ENCODE measurements at regions not wholly inside any gene's neighbourhood (a gene's known extent, or its start where the extent isn't known, plus 50 kb on each side); places are given as distances from the start of the nearest gene placed in this dataset.

DNA sequence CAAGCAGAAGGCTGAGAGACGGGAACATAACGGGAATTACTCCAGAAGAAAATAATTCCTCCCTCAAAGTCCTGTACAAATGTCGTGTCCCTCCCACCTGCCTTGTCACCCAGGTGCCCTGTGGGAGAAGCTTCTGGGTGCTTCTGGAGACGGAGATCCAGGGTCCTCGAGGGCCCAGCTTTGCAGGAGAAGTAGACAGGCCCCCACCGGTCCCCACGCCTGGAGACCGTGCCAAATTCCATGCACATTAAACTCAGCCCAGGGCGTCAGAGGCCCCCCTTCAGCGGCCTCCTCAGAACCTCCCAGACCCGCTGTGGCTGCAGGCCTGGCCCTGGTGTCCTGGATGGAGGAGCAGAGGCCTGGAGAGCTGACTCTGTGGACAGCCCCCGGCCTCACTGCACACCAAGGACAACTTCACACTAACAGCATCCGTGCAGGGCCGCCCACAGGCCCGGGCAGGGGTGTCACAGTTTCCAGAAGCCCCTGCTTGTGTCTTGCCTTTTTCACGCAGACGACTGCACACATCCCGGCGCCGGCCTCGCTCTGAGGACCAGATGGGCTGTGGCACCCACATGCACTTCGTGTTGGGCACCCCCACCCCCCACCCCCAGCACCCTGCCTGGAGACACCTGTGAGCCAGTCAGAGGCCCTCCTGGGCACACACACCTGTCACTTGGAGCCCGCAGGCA, 734.3 kb downstream of the BRD1 start:
- DNase-seq, result no peak

GRCh38 chr22:49092716-49093115, 735.0 kb downstream of the BRD1 start:
- no peak for DNase-seq

DNA sequence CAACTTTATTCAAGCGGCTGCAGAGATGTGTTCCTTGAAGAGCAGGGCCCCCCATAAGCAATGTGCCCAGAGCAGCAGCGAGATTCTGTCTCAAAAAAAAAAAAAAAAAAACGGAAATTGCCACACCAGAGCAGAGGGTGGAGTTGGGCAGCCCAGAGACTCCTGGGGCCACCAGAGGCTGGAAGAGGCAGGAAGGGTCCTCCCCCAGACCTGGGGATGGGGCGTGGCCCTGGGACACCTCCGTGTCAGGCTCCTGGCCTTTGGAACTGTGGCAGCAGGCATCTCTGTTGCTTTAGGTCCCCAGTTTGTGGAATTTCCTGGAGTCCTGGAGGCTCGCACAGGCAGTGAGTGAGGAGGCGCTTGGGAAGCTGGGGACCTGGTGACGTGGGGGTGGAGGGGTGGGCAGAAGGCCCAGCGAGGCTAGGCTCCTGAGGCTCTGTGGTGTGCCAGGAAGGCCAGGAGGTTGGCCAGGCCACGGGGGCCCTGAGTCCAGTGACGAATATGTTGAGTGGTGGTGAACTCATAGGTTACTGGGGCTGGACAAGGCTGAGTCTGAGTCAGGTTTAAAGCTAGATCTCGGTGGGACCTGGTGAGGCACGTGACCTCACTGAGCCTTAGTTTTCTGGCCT, 735.6 kb downstream of the BRD1 start:
- DNase-seq, result no peak

GRCh38 chr22:49091451-49091850, 736.2 kb downstream of the BRD1 start:
- DNase-seq, result no peak

DNA sequence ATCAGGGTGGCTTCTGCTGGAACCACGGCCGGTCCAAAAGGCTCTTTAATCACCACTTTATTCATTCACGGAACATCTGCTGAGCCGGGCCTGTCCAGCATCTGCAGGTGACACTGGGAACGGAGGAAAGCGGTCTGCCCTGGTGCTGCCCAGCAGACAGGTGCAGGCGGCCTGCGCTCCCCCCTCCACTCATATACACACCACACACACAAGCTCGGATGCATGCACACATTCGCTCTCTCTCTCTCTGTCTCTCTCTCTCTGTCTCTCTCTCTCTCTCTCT, 736.9 kb downstream of the BRD1 start:
- no peak for DNase-seq

GRCh38 chr22:49090061-49090852, 737.4 kb downstream of the BRD1 start:
- DNase-seq, result no peak

DNA sequence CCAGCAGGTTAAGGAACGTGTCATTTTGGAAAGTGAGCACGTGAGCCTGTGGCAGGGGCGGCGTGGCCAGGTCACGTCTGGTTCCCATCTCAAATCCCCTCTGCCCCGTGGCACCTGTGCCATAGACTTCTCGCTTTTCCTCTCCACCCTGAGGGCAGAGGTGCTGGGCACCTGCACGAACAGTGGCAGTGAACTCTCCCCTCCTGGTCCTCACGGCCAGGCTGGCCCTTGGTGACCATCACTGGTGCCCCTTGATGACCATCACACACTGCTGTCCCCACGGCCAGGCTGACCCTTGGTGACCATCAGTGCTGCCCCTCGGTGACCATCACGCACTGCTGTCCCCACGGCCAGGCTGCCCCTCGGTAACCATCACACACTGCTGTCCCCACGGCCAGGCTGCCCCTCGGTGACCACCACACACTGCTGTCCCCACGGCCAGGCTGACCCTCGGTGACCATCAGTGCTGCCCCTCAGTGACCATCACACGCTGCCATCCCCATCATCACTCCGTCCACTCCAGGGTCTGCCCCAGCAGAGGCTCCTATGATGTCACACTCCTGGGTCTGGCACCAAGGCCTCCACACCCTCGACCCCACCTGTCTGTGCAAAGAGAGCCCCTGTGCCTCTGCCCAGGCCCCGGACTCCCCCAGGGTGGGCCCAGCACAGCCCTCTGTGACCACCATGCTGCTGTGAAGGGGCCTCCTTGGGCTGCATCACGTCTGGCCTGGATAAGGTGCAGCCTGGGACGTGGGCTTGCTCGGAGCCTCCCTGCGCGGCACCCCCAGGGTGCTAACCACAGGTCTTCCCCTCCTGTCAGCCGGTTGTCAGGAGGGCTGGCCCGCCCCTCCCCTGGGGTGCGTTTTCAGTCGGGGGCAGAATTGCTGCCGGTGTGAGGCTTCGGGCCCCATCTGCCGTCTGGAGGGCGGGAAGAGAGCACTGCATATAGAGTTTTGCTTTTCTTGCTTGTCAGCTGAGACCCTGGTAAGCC, 738.6 kb downstream of the BRD1 start:
- no peak for DNase-seq

DNA sequence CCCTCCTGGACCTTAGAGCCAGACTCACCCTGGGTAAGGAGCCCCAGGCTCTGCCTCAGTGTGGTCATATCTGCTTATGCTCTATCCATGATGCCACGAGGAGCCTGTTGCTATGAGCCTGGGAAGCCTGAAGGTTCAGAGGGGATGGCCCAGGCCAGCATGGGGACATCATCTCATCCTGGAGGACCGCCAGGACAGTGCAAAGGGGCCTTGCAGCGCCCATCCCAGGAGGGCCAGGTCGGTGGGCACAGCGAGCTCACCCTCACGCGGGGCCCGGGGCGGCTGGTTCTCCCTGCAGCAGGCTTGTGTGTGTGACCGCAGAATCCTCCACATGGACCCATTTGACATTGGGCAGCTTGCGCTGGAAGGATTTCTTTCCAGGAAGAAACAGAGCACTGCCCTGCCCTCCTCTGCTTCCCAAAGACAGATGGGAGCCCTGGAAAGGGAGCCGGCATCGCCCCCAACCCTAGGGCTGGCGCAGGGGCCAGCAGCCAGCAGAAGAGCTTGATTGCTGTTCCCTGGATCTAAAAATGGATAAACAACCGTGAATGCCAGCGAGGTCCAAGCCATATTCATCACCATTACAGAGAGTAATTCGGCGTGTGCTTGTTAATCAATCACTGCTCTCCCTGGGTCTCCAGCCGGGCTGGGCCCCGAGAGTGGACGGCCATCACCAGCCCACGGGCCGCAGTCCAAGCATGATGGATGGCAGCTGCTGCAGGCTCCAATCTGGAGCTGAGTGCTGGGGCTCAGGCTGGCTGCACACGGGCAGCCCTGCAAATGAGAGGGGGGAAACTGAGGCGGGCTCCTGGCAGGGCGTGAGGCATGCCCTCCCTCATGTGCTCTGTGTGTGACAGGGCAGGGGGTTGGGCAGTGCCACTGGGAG, 739.7 kb downstream of the BRD1 start:
- no peak for DNase-seq

- DNase-seq, result no peak
Observed at GRCh38 chr22:49087198-49087597, 740.5 kb downstream of the BRD1 start.

DNA sequence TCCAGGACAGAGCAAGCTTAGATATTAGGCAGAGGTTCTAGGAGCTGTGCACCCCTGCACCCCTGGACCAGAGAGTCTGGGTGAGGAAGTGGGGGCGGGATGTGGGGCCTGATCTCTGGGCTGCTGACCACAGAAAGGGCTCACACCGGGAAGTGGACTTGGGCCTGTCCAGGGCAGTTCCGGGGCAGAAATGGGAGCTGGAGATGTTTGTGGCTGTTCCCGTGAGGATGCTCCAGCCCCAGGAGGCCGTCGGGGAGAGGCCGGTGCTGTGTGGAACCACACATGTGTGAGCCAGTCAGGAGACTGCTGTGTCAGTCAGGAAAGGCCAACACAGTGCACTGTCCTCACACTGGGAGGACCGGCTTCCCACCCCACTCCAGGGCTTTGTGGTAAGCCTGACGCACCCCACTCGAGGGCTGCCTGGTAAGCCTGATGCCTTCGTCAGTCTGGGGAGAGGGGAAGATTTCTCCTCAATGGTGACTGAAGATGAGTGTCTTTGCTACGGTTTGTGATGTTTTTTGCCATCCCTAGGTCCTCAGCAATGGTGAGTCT, 741.0 kb downstream of the BRD1 start:
- DNase-seq, result no peak

DNA sequence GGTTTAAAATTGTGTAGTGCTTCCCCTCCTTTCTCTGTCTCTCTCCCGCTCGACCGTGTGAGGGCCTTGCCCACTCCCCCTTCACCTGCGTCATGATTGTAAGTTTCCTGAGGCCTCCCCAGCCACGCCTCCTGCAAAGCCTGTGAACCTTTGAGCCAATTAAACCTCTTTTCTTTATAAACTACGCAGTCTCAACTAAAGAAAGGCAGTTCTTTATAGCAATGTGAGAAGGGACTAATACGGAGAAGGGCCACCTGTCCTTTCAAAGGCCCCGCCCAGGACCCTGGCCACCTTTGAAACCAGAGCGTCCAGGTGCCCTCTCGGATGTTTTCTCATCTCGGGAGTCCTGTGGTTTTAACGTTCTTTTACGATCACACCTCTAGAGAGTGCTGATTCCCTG, 741.5 kb downstream of the BRD1 start:
- no peak for DNase-seq

GRCh38 chr22:49084206-49084605, 743.5 kb downstream of the BRD1 start:
- DNase-seq, result no peak

- no peak for DNase-seq
Observed at GRCh38 chr22:49083607-49084006, 744.1 kb downstream of the BRD1 start.

GRCh38 chr22:49082451-49082850, 745.2 kb downstream of the BRD1 start:
- DNase-seq, result no peak

- no peak for DNase-seq
Observed at GRCh38 chr22:49081926-49082325, 745.7 kb downstream of the BRD1 start.

- no peak for DNase-seq
Observed at GRCh38 chr22:49081261-49081666, 746.4 kb downstream of the BRD1 start.

- DNase-seq, result no peak
Observed at GRCh38 chr22:49080631-49081030, 747.0 kb downstream of the BRD1 start.

GRCh38 chr22:49079743-49080500, 747.8 kb downstream of the BRD1 start:
- DNase-seq, result no peak

DNA sequence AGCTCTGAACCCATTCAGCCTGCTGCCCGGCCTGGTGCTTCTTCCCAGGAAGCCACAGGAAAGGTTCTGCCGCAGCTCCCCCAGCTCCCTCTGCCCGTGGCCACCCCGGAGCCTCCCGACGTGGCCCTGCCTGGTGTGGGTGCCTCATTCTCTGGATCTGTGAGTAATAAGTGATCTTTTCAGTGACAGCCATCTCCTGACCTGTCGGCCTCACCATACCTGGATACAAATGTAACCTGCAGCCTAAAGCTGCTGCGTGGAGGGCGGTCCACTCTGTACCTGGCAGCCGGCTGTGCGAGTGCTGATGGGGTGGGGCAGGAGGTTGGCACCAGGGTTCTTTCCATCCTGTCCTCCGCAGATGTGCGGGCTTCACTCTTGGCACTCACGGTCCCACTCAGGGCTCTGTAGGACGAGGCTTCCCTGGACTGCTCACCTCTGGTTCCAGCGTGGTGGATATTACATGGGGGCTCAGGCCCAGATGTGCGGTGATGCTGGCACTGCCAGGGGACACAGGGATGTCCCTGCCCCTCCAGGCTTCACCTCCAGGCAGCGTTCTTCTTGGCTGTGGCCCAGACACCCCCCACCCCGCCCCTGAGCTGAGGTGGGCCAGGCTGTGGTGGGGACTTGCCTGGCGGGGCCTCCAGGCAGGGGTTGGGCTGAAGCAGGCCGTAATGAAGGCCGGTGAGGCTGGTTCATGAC, 748.5 kb downstream of the BRD1 start:
- no peak for DNase-seq

DNA sequence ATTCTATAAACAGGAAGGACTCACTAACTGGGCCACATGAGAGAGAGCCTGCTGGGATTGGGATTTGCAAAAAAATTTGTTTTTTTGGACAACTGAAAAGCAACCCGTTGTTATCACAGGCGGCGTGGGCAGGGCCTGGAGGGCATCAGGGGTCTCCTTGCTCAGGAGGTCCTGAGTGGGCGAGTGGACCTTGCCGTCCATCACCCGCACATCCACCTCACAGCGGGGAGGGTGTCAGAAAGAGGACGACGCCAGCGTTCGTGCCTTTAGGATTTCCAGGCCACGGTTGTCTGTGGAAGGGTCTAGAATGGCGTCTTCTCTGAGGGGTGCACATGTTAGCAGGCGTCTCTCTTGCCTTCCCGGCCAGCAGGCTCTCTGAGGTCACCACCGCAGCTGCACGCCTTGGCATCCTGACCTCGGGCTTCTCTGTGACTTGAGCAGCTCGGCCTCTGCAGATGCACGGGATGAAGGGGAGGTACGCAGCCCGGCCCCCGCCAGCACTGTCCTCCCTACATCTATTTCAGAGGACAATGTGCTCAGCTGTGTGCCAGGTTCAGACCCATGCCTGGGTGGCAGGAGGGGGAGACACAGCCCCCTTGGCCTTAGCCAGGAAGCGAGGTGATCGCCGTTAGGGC, 749.5 kb downstream of the BRD1 start:
- DNase-seq, result no peak
